ENCODE measurements at regions not wholly inside any gene's neighbourhood (a gene's known extent, or its start where the extent isn't known, plus 50 kb on each side); places are given as distances from the start of the nearest gene placed in this dataset.

GRCh38 chr2:133721118-133721517 lies 152.9 kb upstream of the NCKAP5 start:
- H3K4me3 Mint-ChIP-seq, result no peak overlapping the region
- H3K9me3 ChIP-seq (ENCODE audit: control insufficient read depth, low read length), result no peaks in the 10 kb centered on the region
- no peak overlapping the region for H3K9ac ChIP-seq (ENCODE audit: extremely low read depth, low read length, poor library complexity, severe bottlenecking)
- peaks cover 7% of the 10 kb centered on the region for H3K9me3 Mint-ChIP-seq
- WGBS, 2 experiments (ENCODE audit: insufficient coverage in 1 of 2, insufficient read length in 1 of 2), result 90 to 92% methylated on average over 2 to 3 of the region's 3 CpGs
- H3K4me1 ChIP-seq (ENCODE audit: control insufficient read depth, insufficient read depth, low read length), result no peaks in the 10 kb centered on the region
- H3K4me1 Mint-ChIP-seq, result peaks cover under 1% of the 10 kb centered on the region
- no peak overlapping the region for H3K27ac ChIP-seq (ENCODE audit: low read depth, low read length)
- no peak for DNase-seq
- no peak overlapping the region for H3K27ac Mint-ChIP-seq
- H3K36me3 Mint-ChIP-seq (ENCODE audit: low read depth), result no peaks in the 10 kb centered on the region
- H3K27me3 ChIP-seq (ENCODE audit: control insufficient read depth, insufficient read depth, low read length, poor library complexity, severe bottlenecking), result no peaks in the 10 kb centered on the region
- no peak overlapping the region for H3K4me3 ChIP-seq (ENCODE audit: low read length)
- no peaks in the 10 kb centered on the region for H3K27me3 Mint-ChIP-seq (ENCODE audit: insufficient read depth)
- TF ChIP-seq, protein P1, sequence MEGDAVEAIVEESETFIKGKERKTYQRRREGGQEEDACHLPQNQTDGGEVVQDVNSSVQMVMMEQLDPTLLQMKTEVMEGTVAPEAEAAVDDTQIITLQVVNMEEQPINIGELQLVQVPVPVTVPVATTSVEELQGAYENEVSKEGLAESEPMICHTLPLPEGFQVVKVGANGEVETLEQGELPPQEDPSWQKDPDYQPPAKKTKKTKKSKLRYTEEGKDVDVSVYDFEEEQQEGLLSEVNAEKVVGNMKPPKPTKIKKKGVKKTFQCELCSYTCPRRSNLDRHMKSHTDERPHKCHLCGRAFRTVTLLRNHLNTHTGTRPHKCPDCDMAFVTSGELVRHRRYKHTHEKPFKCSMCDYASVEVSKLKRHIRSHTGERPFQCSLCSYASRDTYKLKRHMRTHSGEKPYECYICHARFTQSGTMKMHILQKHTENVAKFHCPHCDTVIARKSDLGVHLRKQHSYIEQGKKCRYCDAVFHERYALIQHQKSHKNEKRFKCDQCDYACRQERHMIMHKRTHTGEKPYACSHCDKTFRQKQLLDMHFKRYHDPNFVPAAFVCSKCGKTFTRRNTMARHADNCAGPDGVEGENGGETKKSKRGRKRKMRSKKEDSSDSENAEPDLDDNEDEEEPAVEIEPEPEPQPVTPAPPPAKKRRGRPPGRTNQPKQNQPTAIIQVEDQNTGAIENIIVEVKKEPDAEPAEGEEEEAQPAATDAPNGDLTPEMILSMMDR (conservative IDR thresholded peaks at IDR 0.05), result no peak
- H3K36me3 ChIP-seq (ENCODE audit: control insufficient read depth, insufficient read depth, low read length), result no peaks in the 10 kb centered on the region

DNA sequence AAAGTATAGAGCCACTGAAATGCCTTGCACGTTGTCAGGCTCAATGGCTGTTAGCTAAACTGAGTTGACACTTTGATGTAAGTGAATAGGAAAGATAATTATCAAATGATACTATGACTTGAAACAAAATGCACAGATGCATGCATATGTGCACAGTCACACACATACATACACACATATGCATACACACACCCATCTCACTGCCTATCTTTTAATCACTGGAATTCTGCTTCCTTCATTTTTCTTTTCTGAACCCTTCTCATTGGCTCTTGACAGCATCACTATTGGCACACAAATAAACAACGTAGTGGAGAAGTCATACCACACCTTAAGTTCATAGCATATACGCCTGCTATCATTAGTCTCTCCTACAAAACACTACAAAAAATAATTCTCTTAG lies 154.9 kb upstream of the NCKAP5 start:
- H3K4me1 Mint-ChIP-seq, result peaks cover 5% of the 10 kb centered on the region
- peaks cover 7% of the 10 kb centered on the region for H3K9me3 Mint-ChIP-seq
- H3K9me3 ChIP-seq (ENCODE audit: control insufficient read depth, low read length), result no peaks in the 10 kb centered on the region
- no peak overlapping the region for H3K9ac ChIP-seq (ENCODE audit: extremely low read depth, low read length, poor library complexity, severe bottlenecking)
- no peaks in the 10 kb centered on the region for H3K36me3 Mint-ChIP-seq (ENCODE audit: low read depth)
- no peaks in the 10 kb centered on the region for H3K27me3 Mint-ChIP-seq (ENCODE audit: insufficient read depth)
- 93% methylated on average over 3 of the region's 3 CpGs for WGBS, 2 experiments (ENCODE audit: insufficient coverage in 1 of 2, insufficient read length in 1 of 2)
- no peaks in the 10 kb centered on the region for H3K27me3 ChIP-seq (ENCODE audit: control insufficient read depth, insufficient read depth, low read length, poor library complexity, severe bottlenecking)
- H3K36me3 ChIP-seq (ENCODE audit: control insufficient read depth, insufficient read depth, low read length), result no peaks in the 10 kb centered on the region
- H3K27ac ChIP-seq (ENCODE audit: low read depth, low read length), result no peak overlapping the region
- H3K4me3 Mint-ChIP-seq, result no peak overlapping the region
- H3K4me1 ChIP-seq (ENCODE audit: control insufficient read depth, insufficient read depth, low read length), result no peaks in the 10 kb centered on the region
- DNase-seq, result no peak
- no peak overlapping the region for H3K27ac Mint-ChIP-seq
- TF ChIP-seq, protein P1 (conservative IDR thresholded peaks at IDR 0.05), result no peak
- no peak overlapping the region for H3K4me3 ChIP-seq (ENCODE audit: low read length)

DNA sequence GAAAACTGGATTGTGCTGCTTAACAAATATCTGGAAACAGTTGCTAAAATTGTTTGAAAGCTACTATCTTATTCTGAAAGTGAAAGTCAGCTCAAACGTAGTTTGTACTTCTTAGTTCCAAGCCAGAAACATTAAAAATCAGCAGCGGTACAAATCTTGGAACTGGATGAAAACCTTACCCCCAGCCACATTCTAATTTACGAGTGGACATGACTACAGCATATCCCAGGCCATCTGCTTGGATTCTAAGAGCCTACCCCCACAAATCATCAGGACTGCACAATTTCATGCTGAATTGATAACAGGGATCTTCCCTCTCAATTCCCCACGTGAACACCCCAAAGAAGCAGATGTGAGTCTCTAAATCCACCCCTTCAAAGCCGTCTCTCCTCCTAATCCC lies 158.7 kb upstream of the NCKAP5 start:
- Mint-ChIP-seq H3K27me3 (ENCODE audit: insufficient read depth) (no peaks in the 10 kb centered on the region), H3K9me3 (peaks cover 2% of the 10 kb centered on the region), H3K27ac (no peak overlapping the region), H3K4me1 (peaks cover 5% of the 10 kb centered on the region), H3K36me3 (ENCODE audit: low read depth) (no peaks in the 10 kb centered on the region), H3K4me3 (no peak overlapping the region)
- H3K27me3 ChIP-seq (ENCODE audit: control insufficient read depth, insufficient read depth, low read length, poor library complexity, severe bottlenecking), result no peaks in the 10 kb centered on the region
- H3K36me3 ChIP-seq (ENCODE audit: control insufficient read depth, insufficient read depth, low read length), result no peaks in the 10 kb centered on the region
- H3K4me3 ChIP-seq (ENCODE audit: low read length), result no peak overlapping the region
- no peak for DNase-seq
- H3K27ac ChIP-seq (ENCODE audit: low read depth, low read length), result no peak overlapping the region
- WGBS, 2 experiments (ENCODE audit: insufficient coverage in 1 of 2, insufficient read length in 1 of 2), result 86 to 98% methylated on average over 5 of the region's 5 CpGs
- no peaks in the 10 kb centered on the region for H3K9me3 ChIP-seq (ENCODE audit: control insufficient read depth, low read length)
- H3K4me1 ChIP-seq (ENCODE audit: control insufficient read depth, insufficient read depth, low read length), result no peaks in the 10 kb centered on the region
- H3K9ac ChIP-seq (ENCODE audit: extremely low read depth, low read length, poor library complexity, severe bottlenecking), result no peak overlapping the region
- TF ChIP-seq, protein P1 (conservative IDR thresholded peaks at IDR 0.05), result no peak
